HG02973 (cell line): ENCODE measurements at regions not wholly inside any gene's neighbourhood (a gene's known extent, or its start where the extent isn't known, plus 50 kb on each side); places are given as distances from the start of the nearest gene placed in this dataset.
"Not testable (repeated sequence)": the region's sequence is repeated elsewhere in the genome, so short reads cannot be mapped to it uniquely, and the experiment has no call there.

Experiments
- ATAC-seq: cut with Tn5 transposase; IDR thresholded peaks from one replicate; pipeline ENCODE4 v1.9.1; 2021; ENCODE audit warnings: moderate library complexity; ENCODE audit not compliant: unreplicated experiment

DNA sequence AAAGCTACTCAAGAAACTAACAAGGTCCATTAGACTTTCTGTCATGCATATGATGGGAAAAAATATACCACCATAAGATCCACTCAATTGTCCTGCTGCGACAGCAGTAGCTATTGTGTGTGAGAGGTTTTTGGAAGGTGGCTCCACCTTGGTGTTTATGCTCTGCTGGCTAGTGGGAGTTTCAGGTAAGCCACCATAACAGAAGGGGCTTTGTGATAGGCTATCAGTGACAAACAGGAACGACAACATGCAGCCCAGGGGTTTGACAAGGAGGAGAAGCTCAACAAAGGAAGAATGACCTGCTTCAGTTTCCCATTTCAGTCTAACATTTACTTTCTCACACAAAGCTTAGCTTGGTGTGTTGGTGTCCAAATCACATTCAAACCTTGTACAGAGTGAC, 182.6 kb downstream of the ATOH1 start:
- no peak for ATAC-seq

DNA sequence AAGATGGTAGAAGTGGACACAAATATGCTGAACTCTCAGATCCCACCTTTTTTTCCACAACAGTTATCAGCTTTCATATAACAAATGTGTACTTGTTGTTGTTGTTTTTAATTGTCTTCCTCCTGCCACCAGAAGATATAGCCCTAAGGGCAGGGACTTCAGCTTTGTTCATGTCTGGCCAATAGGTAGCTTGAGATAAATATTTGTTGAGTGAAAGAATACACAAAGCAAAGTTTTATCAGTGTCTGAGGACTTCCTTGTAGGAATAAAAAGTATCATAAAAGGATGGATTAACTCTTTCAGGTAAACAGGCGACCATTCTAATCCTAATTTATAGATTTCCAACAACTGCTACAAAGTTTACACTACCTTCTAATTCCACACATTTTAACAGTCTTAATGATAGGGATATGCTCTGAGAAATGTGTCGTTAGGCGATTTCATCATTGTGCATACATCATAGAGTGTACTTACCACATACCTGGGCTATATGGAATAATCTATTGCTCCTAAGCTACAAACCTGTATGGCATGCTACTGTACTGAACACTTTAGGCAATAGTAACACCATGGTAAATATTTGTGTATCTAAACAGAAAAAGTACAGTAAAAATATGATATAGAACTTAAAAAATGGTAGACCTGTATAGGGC, 186.1 kb downstream of the ATOH1 start:
- ATAC-seq, result no peak

DNA sequence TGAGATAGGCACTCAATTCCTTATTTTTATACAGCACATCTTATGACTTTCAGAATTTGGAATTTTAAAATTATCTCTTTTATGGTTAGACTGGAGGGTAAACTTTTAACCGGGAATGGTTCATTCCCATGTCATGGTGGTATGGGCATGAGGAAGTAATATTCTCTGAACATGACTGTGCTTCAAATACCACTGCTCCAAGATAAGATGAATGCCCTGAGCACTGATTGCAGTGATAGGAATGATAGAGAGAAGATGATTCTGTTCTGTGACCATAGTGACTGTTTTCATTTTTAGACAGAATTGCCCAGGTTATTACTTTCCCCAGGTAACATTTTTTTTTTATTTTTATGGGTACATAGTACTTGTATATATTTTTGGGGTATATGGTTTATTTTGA, 187.4 kb downstream of the ATOH1 start:
- ATAC-seq, result no peak

DNA sequence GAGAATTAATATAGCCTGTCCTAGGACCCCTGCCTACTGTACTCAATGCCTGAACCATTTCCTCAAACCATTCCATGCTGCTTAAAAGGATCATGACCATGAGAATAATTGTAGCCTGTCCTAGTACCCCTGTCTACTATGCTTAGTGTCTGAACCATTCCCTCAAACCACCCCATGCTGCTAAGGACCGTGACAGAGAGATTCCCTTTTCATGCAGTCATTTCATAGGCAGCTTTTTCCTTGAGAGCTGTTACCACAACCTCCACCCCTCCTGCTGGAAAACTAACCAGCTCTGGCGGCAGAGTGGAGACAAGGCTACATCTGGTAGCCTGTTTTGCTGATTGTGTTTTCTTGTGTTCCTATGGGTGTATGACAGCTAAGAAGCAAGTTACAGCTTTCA, 174.9 kb upstream of the SMARCAD1 start:
- ATAC-seq, result no peak

DNA sequence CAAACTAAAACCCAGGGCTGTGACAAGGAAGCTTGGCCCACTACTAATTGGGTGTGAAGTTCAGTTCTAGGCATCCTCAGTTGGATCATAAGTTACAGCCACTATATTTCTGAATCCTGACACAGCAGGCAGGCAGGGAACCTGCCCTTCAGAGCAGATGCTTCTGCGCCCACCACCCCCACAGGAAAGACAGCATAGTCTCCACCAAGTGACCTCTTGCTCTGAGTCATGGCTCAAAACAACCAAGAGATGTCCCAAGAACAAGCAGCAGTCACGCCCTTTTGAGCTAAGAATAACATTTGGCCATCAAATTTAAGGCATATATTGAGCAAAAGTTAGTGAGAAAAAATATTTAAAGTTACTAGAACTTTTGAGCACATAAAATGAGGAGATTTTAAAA, 170.7 kb upstream of the SMARCAD1 start:
- peak; percentile 51 for ATAC-seq

DNA sequence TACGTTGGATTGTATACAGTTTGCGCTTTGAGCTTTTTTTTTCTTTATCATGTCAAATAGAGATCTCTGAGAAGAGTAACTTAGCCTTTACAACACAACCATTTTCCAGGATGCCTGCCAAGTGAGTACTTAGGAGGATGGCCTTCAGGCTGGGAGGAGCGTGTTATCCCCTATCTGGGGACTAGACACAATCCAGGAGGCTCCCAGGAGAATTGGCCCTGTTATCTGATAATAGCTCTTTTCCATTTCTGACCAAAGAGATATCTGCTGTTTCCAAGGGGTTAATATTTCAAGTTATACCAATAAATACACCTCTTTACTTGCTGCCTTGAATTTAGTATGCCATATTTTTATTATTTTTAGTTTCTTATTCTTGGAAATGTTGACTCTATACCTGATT, 169.5 kb upstream of the SMARCAD1 start:
- no peak for ATAC-seq

DNA sequence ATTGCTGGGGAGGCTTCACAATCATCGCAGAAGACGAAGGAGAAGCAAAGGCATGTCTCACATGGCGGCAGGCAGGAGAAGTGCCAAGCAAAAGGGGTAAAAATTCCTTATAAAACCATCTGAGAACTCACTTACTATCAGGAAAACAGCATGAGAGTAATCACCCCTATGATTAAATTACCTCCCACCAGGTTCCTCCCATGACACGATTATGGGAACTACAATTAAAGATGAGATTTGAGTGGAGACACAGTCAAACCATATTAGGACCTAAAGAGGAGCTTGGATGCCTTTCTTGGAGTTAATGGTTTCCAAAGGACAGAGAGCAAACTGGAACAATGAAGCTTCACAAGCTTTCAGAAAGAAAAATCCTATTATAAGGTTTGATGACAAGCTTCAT, 168.4 kb upstream of the SMARCAD1 start:
- no peak for ATAC-seq

DNA sequence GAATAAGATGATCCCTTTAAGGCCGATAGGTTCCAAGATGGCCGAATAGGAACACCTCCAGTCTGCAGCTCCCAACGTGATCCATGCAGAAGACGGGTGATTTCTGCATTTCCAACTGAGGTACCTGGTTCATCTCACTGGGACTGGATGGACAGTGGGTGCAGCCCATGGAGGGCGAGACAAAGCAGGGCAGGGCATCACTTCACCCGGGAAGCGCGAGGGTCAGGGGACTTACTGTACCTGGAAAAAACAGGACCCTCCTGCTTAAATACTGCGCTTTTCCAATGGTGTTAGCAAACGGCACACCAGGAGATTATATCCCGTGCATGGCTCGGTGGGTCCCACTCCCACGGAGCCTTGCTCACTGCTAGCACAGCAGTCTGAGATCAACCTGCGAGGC, 163.2 kb upstream of the SMARCAD1 start:
- ATAC-seq, result not testable (repeated sequence)

DNA sequence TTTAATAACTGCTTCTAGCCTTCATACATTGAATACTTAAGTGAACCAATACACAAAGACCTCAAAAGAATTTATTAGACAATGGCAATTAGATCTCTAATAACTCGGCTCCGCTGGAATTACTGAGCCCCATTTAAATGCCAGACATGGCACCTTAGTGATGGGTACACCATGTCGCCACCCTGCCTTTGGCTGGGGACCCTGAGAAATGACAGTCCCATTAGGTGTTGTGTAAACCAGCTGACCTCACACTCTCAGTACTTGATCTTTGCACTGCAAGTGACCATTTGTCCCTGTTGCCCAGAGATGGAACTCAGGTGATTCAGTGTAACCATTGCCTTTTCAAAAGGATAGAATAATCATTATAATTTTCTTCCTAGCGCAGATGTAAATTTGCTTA, 144.6 kb upstream of the SMARCAD1 start:
- ATAC-seq, result no peak

DNA sequence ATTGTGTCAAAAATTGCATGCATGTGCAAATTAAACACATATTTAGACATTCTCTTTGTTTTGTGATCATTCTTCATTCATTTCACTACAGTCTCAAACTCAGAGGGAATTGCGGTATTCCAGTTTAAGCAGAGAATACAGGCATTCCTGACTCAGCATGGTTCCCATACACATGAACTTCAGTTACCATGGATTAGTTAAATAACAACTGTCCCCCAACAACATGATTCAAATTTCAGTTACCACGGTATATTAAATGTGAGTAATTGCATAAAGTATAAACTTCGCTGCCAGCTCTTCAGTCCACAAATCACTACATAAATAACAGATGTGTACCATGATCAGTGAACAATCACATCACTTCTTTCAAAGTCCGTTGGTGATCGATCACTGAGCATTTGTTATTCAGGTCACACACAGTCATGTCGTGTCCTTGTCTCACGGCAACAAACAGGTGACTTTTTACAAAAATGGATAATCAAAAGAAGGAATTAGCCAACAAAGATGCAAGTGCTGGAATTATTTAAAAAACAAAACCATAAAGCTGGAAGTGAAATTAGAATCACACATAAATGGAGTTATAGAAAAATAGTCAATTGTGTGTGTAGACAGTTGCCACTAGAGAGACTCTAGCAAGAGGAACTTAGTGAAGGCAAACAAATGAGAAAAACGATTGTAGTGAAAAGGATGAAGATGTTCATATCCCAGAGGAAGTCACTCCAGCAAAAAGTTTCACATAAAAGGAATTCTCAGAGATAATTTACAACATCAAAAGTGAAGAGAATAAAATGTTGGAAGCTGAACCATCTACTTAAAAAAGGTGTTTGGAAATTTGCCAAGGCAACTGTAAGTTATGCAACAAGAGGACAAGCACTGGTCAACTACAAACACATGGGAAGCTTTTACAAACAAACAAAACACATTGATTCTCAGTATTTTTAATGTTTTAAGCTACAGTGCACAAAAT, 138.6 kb upstream of the SMARCAD1 start:
- ATAC-seq, result no peak

DNA sequence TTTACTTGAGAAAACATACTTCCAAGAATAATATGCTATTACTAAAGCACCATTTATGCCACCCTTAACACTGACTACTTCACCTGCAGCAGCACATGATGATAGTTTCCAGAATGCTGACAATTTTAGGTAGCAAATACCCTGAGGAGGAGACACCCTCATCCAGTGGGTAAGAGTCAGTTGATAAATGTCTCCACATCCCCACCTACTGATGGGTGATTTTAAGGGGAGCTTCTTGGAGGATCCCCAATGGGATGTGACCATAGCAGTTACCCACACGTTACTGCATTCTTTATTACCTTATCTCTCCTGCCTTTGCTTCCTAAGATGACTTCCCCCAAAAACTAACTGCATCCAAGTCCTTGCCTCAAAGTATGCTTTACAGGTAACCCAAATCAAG, 131.2 kb upstream of the SMARCAD1 start:
- no peak for ATAC-seq

DNA sequence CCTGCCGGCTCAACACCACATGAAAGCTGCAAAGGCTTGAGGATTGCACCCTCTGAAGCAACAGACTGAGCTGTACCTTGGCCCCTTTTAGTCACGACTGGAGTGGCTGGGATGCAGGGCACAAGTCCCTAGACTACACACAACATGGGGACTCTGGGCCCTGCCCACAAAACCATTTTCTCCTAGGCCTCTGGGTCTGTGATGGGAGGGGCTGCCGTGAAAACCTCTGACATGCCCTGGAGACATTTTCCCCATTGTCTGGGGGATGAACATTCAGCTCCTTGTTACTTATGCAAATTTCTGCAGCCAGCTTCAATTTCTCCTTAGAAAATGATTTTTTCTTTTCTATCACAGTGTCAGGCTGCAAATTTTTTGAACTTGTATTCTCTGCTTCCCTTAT, 123.5 kb upstream of the SMARCAD1 start:
- ATAC-seq, result no peak

DNA sequence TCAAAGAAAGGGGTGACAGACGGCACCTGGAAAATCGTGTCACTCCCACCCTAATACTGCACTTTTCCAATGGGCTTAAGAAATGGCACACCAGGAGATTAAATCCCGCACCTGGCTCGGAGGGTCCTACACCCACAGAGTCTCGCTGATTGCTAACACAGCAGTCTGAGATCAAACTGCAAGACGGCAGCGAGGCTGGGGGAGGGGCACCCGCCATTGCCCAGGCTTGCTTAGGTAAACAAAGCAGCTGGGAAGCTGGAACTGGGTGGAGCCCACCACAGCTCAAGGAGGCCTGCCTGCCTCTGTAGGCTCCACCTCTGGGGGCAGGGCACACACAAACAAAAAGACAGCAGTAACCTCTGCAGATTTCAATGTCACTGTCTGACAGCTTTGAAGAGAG, 108.5 kb upstream of the SMARCAD1 start:
- not testable (repeated sequence) for ATAC-seq

DNA sequence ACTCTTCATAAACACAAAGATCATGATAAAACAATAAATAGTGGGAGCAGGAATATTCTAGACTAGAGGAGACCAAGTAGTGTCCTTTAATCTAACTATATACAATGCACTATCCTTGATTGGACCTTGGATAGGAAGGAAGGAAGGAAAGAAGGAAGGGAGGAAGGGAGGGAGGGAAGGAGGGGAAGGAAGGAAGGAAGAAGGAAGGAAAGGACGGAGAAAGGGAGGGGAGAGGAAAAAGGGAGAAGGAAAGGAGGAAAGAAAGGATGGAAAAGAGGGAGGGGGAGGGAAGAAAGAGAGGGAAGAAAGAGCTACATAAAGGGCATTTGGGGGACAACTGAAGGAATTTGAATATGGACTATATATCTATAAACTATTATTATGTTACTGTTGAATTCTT, 95.0 kb upstream of the SMARCAD1 start:
- no peak for ATAC-seq

DNA sequence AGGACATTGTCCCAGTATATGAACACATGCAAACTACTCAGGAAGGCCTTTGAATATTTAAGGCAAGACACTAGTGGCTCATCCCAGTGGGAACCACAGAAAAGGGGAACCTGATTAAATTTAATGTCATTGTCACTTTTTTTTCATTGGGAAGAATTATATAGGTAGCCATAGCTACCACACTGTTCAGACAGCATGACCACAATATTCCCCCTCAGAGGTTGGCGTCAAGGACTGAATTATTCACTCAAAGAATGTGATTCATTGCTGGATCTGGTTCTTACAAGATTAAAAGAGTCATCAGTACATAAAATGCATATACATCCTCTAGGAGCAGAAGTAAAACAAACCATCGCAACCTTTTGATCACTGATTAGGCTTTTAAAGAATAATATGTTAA, 92.0 kb upstream of the SMARCAD1 start:
- no peak for ATAC-seq

DNA sequence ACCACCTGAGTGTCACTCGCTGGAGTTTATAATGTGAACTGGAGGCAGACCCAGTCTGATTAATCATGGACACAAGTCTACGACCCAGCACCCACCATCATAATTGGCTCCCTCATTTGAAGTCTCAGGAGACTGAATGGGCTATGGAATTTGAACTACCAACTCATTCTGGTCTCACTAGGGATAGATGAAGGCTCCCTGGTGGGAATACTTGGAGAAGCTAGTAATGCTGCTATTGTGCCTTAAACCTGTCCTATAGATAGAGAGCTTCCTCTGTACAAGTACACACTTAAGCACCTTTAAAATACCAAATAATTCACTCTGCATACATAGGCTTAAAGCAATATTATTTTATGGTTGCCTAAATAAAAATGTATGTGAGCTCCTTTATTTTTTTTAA, 90.8 kb upstream of the SMARCAD1 start:
- no peak for ATAC-seq

DNA sequence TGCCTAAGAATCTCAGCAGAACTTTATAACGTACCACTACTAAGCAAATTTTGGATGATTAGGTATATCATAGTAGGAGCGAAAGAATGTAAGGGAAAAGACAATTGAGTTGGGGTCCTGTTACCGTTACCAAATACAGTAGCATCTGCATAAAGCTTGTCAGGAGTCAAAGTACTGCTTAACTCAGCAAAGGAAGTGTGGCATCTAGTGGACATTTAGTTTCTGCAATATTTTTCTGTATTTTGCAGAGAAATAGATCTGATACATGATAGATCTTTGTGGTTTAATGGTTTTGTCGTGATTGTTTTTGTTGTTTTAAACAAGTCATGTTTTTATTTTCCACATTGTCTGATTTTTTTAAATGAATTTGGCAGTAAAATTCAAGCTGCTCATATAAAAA, 81.0 kb upstream of the SMARCAD1 start:
- no peak for ATAC-seq

DNA sequence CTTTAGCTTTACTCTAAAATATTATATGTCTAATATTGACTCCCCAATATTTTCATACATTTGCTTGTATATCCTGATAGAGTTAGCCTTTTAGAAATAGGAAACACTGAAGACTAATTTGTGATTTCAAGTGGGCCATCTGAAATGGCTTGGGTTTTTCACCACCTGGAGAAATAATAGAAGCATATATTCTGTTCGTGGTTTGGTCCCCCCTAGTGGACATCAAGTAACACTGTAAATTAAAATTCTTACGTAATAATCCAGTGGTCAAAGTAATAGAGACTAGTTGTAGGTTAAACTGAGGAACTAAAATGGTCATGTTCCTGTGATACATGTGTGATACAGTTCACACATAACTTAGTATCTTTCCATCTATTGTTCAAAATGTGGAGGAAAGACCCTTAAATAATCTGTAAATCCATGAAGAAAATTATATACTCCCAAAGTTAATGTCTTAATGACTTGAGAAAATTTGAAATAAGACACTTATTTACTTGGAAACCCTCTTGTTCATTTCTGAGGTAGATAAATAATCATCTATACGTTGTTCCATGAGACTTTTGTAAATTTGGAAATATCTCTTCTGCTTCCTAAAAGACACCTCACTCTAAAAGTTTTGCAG, 79.8 kb upstream of the SMARCAD1 start:
- ATAC-seq, result peak; percentile 79

DNA sequence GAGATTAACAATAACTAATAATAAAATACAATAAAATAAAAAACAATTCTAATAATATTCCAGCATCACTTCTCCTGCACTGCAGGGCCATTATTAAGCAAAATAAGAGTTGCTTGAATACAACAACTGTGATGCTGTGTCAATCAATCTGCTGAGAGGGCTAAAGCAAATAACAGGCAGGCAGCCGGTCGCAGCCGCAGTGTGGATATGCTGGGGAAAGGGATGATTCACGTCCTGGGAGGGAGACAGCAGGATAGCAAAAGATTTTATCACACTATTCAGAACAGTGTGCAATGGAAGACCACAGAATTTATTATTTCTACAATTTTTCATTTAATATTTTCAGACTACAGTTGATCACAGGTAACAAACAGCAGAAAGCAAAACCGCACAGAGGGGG, 76.5 kb upstream of the SMARCAD1 start:
- ATAC-seq, result no peak

DNA sequence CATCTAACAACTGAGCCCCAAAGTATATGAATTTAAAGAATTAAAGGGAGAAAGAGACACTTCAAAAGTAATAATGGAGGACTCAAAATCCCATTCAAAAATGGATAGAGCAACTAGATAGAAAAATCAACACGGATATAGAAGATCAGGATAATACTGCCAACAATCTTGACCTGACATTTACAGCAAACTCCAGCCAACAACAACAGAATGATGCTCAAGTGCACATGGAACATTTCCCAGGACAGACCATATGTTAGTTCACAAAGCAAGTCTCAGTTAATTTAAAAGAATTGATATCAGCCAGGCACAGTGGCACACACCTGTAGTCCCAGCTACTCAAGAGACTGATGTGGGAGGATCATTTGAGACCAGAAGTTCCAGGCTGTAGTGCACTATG, 72.0 kb upstream of the SMARCAD1 start:
- no peak for ATAC-seq

DNA sequence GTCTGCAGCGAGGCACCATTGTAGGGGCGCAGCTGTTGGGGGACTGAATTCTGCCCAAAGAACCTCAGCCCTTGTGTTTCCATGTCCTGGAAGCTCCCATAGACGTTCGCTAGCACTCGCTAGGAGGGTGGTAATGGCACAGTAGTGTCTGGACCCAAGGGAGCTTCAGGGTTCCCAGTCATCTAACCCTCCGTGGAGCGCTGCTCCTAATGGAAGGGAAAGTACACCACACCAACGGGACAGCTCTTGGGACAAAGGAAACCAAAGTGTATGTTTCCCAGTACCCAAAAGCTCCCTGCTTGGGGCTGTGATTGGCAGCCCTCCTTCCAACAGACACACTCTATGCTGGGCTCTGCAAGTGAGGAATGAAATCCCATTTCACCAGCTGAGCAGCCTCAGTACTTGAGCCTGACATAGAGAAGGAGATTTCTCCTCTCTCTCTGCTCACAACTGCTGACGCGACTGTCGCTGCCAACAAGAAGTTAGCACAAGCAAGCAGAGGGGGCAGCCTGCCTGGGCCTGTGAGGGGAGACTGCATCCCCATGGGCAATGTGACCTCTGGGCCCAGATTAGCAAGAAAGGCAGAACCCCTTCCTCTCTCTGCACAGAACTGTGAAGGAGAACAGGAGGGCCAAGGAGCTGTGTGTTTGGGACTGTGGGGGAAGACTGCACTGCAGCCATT, 67.6 kb upstream of the SMARCAD1 start:
- no peak for ATAC-seq
